GM12878 (cell line): ENCODE measurements at regions not wholly inside any gene's neighbourhood (a gene's known extent, or its start where the extent isn't known, plus 50 kb on each side); places are given as distances from the start of the nearest gene placed in this dataset.

ENCODE experiments used
- ATAC-seq: fragments of 200-7000 bp; cut with Tn5 transposase; 3 replicates; pipeline ENCODE4 v1.9.1; 2020; ENCODE audit warnings: mild to moderate bottlenecking, moderate library complexity
- BruUV-seq: library from RNA; stranded (reverse); fragments of 400-500 nt; replicated peaks from 2 replicates; lab custom pipeline; 2021; lab: Mats Ljungman, UMichigan
- CTCF ChIA-PET: fragments of 300-600 bp; sonication (Branson Sonifier 250); formaldehyde crosslinking; extraction: SDS; loops from one replicate; lab custom pipeline; 2021; ENCODE audit warnings: inconsistent platforms; lab: Yijun Ruan, JAX
- POLR2A ChIA-PET: fragments of 350-600 bp; formaldehyde crosslinking; extraction: SDS; loops from one replicate; lab custom pipeline; 2021; ENCODE audit warnings: inconsistent platforms; lab: Charles Lee
- RAD21 ChIA-PET: fragments of 300-600 bp; sonication (Branson Sonifier 250); formaldehyde crosslinking; loops from one replicate; lab custom pipeline; 2023; ENCODE audit warnings: antibody characterized with exemption; ENCODE audit not compliant: unreplicated experiment; lab: Charles Lee
- SMC1A ChIA-PET: fragments of 300-600 bp; sonication (Branson Sonifier 250); formaldehyde crosslinking; loops from one replicate; lab custom pipeline; 2023; ENCODE audit not compliant: unreplicated experiment, uncharacterized antibody; lab: Charles Lee
- DNase-seq: peaks from one replicate; pipeline ENCODE4 v3.0.0-alpha.2; 2011; ENCODE audit warnings: low read depth, low spot score
- FAIRE-seq: peaks from 3 replicates; lab custom pipeline; 2011; peaks lifted over from hg19 to GRCh38; lab: Jason Lieb, UNC
- H2AFZ ChIP-seq: 2 replicates; pipeline ENCODE4 v1.6.0; 2011; ENCODE audit warnings: low read depth, low read length, control low read depth; ENCODE audit not compliant: control insufficient read depth
- H3K27ac ChIP-seq: 2 replicates; pipeline ENCODE4 v1.5.1; 2011; ENCODE audit warnings: control low read depth; ENCODE audit not compliant: control insufficient read depth, insufficient read depth
- H3K27me3 ChIP-seq, 2 experiments: replicated peaks in 1 of 2; 2 replicates each; pipeline versions ENCODE4 v1.6.0 to v1.6.1; 2011; ENCODE audit warnings: low read length in 1 of 2; ENCODE audit not compliant: control insufficient read depth in 2 of 2, insufficient read depth in 2 of 2
- H3K36me3 ChIP-seq, 2 experiments: 2 replicates each; pipeline ENCODE4 v1.5.1; 2011; ENCODE audit warnings: low read length in 1 of 2; ENCODE audit not compliant: control insufficient read depth in 2 of 2, insufficient read depth in 2 of 2
- H3K4me1 ChIP-seq: 2 replicates; pipeline ENCODE4 v1.6.1; 2011; ENCODE audit warnings: mild to moderate bottlenecking, low read length, moderate library complexity, mixed read lengths; ENCODE audit not compliant: control insufficient read depth, insufficient read depth
- H3K4me2 ChIP-seq: 2 replicates; pipeline ENCODE4 v1.6.0; 2011; ENCODE audit warnings: control low read depth; ENCODE audit not compliant: control insufficient read depth, insufficient read depth
- H3K4me3 ChIP-seq: fragments of 200-600 bp; sonication (generic); 2 replicates; pipeline ENCODE4 v1.5.1; 2016
- H3K79me2 ChIP-seq: 2 replicates; pipeline ENCODE4 v1.6.0; 2011; ENCODE audit warnings: low read length; ENCODE audit not compliant: control insufficient read depth, insufficient read depth
- H3K9ac ChIP-seq: 2 replicates; pipeline ENCODE4 v1.8.0; 2011; ENCODE audit warnings: low read length, control low read depth, mixed read lengths; ENCODE audit not compliant: control insufficient read depth, insufficient read depth
- H3K9me3 ChIP-seq: replicated peaks from 3 replicates; pipeline ENCODE4 v1.5.1; 2011; ENCODE audit warnings: mild to moderate bottlenecking, low read length; ENCODE audit not compliant: control insufficient read depth, insufficient read depth
- H4K20me1 ChIP-seq: 2 replicates; pipeline ENCODE4 v1.6.0; 2011; ENCODE audit not compliant: control insufficient read depth, insufficient read depth
- BHLHE40 ChIP-seq, 2 experiments: fragments of 450-650 bp in 1 of 2; IDR thresholded peaks; 2 replicates each; pipeline ENCODE4 v1.6.1; 2011 to 2017; ENCODE audit warnings: low read depth in 2 of 2, borderline replicate concordance in 1 of 2, improper control_type of control experiment in 1 of 2, low read length in 1 of 2, mild to moderate bottlenecking in 1 of 2
- KDM1A ChIP-seq: fragments of 200-600 bp; sonication (generic); IDR thresholded peaks from 2 replicates; pipeline ENCODE4 v1.6.1; 2016; ENCODE audit warnings: borderline replicate concordance
- MYB ChIP-seq: fragments of 150-350 bp; IDR thresholded peaks from 2 replicates; pipeline ENCODE4 v1.6.1; 2014; ENCODE audit warnings: mild to moderate bottlenecking, low read depth, low read length, borderline replicate concordance
- NFIC ChIP-seq: IDR thresholded peaks from 2 replicates; pipeline ENCODE4 v1.6.1; 2012; ENCODE audit warnings: low read depth, mild to moderate bottlenecking, inconsistent platforms, low read length, moderate library complexity
- POLR2A ChIP-seq: IDR thresholded peaks from 2 replicates; pipeline ENCODE4 v1.6.1; 2011; ENCODE audit warnings: low read depth, mild to moderate bottlenecking, low read length
- RAD51 ChIP-seq: fragments of 450-650 bp; IDR thresholded peaks from 2 replicates; pipeline ENCODE4 v1.6.1; 2016; ENCODE audit warnings: moderate library complexity, mild to moderate bottlenecking, inconsistent platforms
- TCF12 ChIP-seq: IDR thresholded peaks from 2 replicates; pipeline ENCODE4 v1.6.1; 2011; ENCODE audit warnings: low read depth, mild to moderate bottlenecking, low read length
- TCF7 ChIP-seq: IDR thresholded peaks from 2 replicates; pipeline ENCODE4 v1.6.1; 2014; ENCODE audit warnings: antibody characterized with exemption, borderline replicate concordance
- ZBTB11 ChIP-seq: fragments of 450-650 bp; formaldehyde crosslinking; IDR thresholded peaks from 2 replicates; pipeline ENCODE4 v1.5.0; 2022; ENCODE audit warnings: mild to moderate bottlenecking, missing genetic modification characterization
- ZNF207 ChIP-seq: fragments of 450-650 bp; IDR thresholded peaks from 2 replicates; pipeline ENCODE4 v1.6.1; 2014; ENCODE audit warnings: antibody characterized with exemption, mild to moderate bottlenecking, borderline replicate concordance
- ZNF592 ChIP-seq: fragments of 450-650 bp; IDR thresholded peaks from 2 replicates; pipeline ENCODE4 v1.6.1; 2017; ENCODE audit warnings: mild to moderate bottlenecking, moderate library complexity
- ZZZ3 ChIP-seq: IDR thresholded peaks from 2 replicates; pipeline ENCODE4 v1.6.1; 2011; ENCODE audit warnings: low read depth; ENCODE audit not compliant: control insufficient read depth, insufficient read length
- WGBS: methylation state at CpG from one replicate; pipeline ENCODE4 v1.1.6; 2016; ENCODE audit warnings: low lambda C conversion rate; ENCODE audit not compliant: insufficient replicate concordance, insufficient coverage; ENCODE audit errors: missing lambda C conversion rate; 5-methylcytosine and 5-hydroxymethylcytosine counted together
- in situ Hi-C: fragments of 300-500 bp; cut with MboI; formaldehyde crosslinking; loops from 9 replicates; pipeline ENCODE4 v1.14.3; 2018; ENCODE audit warnings: mixed read lengths
- intact Hi-C: fragments of 100-400 bp; cut with micrococcal nuclease; formaldehyde crosslinking; loops from one replicate; pipeline ENCODE4 v1.14.2; 2022; ENCODE audit not compliant: unreplicated experiment

- Histone ChIP-seq H4K20me1 (no peaks in the 10 kb centered on the region), H3K9me3 (no peaks in the 10 kb centered on the region; the same call in 2 of the 3 replicates), H3K27me3 (no peaks in the 10 kb centered on the region), H3K36me3 (no peaks in the 10 kb centered on the region), H3K27ac (no peak overlapping the region), H3K4me1 (peaks cover 3% of the 10 kb centered on the region; the same call in 1 of the 2 replicates), H3K4me3 (no peak overlapping the region), H3K9ac (no peak overlapping the region), H3K4me2 (no peak overlapping the region), H3K79me2 (no peaks in the 10 kb centered on the region), H2AFZ (no peak overlapping the region)
- in situ Hi-C loops: no loop called here
- DNase-seq (no peak), ATAC-seq (no peak), FAIRE-seq (no peak)
- SMC1A ChIA-PET: no interaction called here
- 25% methylated on average over 4 of the region's 4 CpGs for WGBS
- RAD21 ChIA-PET: no interaction called here
- intact Hi-C loops: no loop called here
- POLR2A ChIA-PET: no interaction called here
- TF ChIP-seq BHLHE40 (IDR thresholded peaks at IDR 0.05; ENCODE audit: borderline replicate concordance in 1 of 2, low read depth in 2 of 2, low read length in 1 of 2) (no peak), ZNF207 (no peak), MYB (no peak), ZNF592 (no peak), TCF7 (no peak), ZZZ3 (no peak), TCF12 (no peak), RAD51 (no peak), POLR2A (no peak), KDM1A (no peak), ZBTB11 (no peak), NFIC (no peak)
- CTCF ChIA-PET: no interaction called here
- no TSS peak for BruUV-seq
These were observed 136.9 kb upstream of the FBXO11 start for GRCh38 chr2:48043131-48043700.
